BJ (cell line): ENCODE measurements at regions not wholly inside any gene's neighbourhood (a gene's known extent, or its start where the extent isn't known, plus 50 kb on each side); places are given as distances from the start of the nearest gene placed in this dataset.

Source experiments
- CTCF ChIA-PET: fragments of 350-600 bp; formaldehyde crosslinking; extraction: SDS; loops from one replicate; lab custom pipeline; 2021; ENCODE audit warnings: antibody characterized with exemption, inconsistent platforms; lab: Yijun Ruan, JAX
- POLR2A ChIA-PET: fragments of 300-600 bp; sonication (Branson Sonifier 250); formaldehyde crosslinking; extraction: SDS; loops from one replicate; lab custom pipeline; 2021; ENCODE audit warnings: antibody characterized with exemption; lab: Charles Lee
- DNase-seq: peaks from one replicate; pipeline ENCODE4 v3.0.0-alpha.2; 2011; ENCODE audit warnings: low read depth
- H3K27me3 ChIP-seq: 2 replicates; pipeline ENCODE4 v1.6.0; 2011; ENCODE audit warnings: low read length; ENCODE audit not compliant: control insufficient read depth, insufficient read depth
- H3K36me3 ChIP-seq: 2 replicates; pipeline ENCODE4 v1.5.1; 2011; ENCODE audit warnings: low read length; ENCODE audit not compliant: control insufficient read depth, insufficient read depth
- H3K4me3 ChIP-seq: 2 replicates; pipeline ENCODE4 v1.5.1; 2011; ENCODE audit warnings: low read depth, mild to moderate bottlenecking, control low read depth, low read length
- CTCF ChIP-seq: IDR thresholded peaks from 2 replicates; pipeline ENCODE4 v1.5.1; 2011; ENCODE audit warnings: low read depth, mild to moderate bottlenecking, control low read depth, inconsistent platforms, low read length, moderate library complexity; ENCODE audit not compliant: insufficient read depth

GRCh38 chr18:44047585-44047984 lies 633.1 kb upstream of the SETBP1 start:
- POLR2A ChIA-PET = no interaction called here
- CTCF ChIA-PET = interaction anchor here (0.6 kb wide), 1 partner anchor 30 kb away, joined by 3 read pairs; no protein-coding TSS in a partner anchor
- TF ChIP-seq CTCF = no peak
- no peak overlapping the region for H3K4me3 ChIP-seq
- H3K27me3 ChIP-seq = no peaks in the 10 kb centered on the region
- no peaks in the 10 kb centered on the region for H3K36me3 ChIP-seq
- DNase-seq = no peak

- POLR2A ChIA-PET = no interaction called here
- no peaks in the 10 kb centered on the region for H3K36me3 ChIP-seq
- CTCF ChIA-PET = no interaction called here
- H3K4me3 ChIP-seq = no peak overlapping the region
- DNase-seq = no peak
- no peaks in the 10 kb centered on the region for H3K27me3 ChIP-seq
- TF ChIP-seq CTCF = no peak
Measured at GRCh38 chr18:44048435-44048834, 632.3 kb upstream of the SETBP1 start.

GRCh38 chr18:44048846-44049245 lies 631.8 kb upstream of the SETBP1 start:
- ChIA-PET POLR2A (no interaction called here), CTCF (no interaction called here)
- Histone ChIP-seq H3K4me3 (no peak overlapping the region), H3K36me3 (no peaks in the 10 kb centered on the region), H3K27me3 (no peaks in the 10 kb centered on the region)
- no peak for TF ChIP-seq CTCF
- DNase-seq = no peak

GRCh38 chr18:44051026-44051425 lies 629.7 kb upstream of the SETBP1 start:
- no peak overlapping the region for H3K4me3 ChIP-seq
- no peak for TF ChIP-seq CTCF
- no peak for DNase-seq
- ChIA-PET POLR2A (no interaction called here), CTCF (no interaction called here)
- H3K27me3 ChIP-seq = no peaks in the 10 kb centered on the region
- no peaks in the 10 kb centered on the region for H3K36me3 ChIP-seq

GRCh38 chr18:44054514-44054913 lies 626.2 kb upstream of the SETBP1 start:
- H3K27me3 ChIP-seq = peaks cover 3% of the 10 kb centered on the region; the same call in 1 of the 2 replicates
- DNase-seq = no peak
- ChIA-PET POLR2A (no interaction called here), CTCF (no interaction called here)
- no peak overlapping the region for H3K4me3 ChIP-seq
- TF ChIP-seq CTCF = no peak
- H3K36me3 ChIP-seq = no peaks in the 10 kb centered on the region
